ENCODE measurements at regions not wholly inside any gene's neighbourhood (a gene's known extent, or its start where the extent isn't known, plus 50 kb on each side); places are given as distances from the start of the nearest gene placed in this dataset.

DNA sequence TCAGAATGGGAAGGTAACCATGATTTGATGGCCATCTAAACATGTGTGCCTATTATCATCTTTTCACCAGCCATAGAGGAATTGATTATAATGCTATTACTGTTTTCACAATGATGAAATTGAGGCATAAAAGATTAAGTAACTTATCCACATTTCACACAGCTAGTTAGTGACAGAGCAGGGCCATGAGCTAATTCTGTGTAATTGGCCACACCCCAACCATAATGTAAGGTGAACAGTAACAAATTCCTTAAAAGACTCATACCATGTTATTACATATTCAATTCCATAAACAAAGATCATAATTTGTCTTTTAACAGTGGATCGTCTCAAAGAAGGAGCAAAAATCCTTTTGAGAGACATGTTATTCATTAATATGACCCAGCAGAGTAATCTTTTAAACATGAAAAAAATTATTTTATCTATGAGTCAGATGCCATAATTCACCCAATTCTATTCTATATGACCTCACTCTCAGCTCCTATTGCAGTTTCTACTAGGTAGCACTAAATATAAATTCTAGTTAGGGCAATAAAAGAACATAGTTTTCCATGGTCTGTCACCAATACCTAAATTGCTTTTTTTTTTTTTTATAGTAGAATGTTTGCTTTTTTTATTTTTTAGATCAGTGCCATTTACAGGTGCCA is 475.8 kb upstream of the SLC39A10 start:
- TF ChIP-seq, protein P1, sequence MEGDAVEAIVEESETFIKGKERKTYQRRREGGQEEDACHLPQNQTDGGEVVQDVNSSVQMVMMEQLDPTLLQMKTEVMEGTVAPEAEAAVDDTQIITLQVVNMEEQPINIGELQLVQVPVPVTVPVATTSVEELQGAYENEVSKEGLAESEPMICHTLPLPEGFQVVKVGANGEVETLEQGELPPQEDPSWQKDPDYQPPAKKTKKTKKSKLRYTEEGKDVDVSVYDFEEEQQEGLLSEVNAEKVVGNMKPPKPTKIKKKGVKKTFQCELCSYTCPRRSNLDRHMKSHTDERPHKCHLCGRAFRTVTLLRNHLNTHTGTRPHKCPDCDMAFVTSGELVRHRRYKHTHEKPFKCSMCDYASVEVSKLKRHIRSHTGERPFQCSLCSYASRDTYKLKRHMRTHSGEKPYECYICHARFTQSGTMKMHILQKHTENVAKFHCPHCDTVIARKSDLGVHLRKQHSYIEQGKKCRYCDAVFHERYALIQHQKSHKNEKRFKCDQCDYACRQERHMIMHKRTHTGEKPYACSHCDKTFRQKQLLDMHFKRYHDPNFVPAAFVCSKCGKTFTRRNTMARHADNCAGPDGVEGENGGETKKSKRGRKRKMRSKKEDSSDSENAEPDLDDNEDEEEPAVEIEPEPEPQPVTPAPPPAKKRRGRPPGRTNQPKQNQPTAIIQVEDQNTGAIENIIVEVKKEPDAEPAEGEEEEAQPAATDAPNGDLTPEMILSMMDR (IDR thresholded peaks at IDR 0.05) = no peak
- TF ChIP-seq ZFX (IDR thresholded peaks at IDR 0.05; ENCODE audit: borderline replicate concordance) = no peak

DNA sequence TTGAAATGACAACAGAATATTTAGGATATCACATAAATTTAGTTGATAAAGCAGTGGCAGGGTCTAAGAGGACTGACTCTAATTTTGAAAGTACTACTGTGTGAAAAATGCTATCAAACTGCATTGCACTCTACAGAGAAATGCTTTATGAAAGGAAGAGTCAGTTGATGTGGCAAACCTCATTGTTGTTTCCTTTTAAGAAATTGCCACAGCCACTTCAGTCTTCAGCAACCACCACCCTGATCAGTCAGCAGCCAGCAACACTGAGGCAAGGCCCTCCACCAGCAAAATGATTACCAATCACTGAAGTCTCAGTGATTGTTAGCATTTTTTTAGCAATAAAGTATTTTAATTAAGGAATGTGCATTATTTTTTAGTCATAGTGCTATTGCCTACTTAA is 488.7 kb upstream of the SLC39A10 start:
- no peak overlapping the region for H3K27ac ChIP-seq
- TF ChIP-seq ZFX (IDR thresholded peaks at IDR 0.05; ENCODE audit: borderline replicate concordance) = no peak
- TF ChIP-seq, protein P1 (IDR thresholded peaks at IDR 0.05) = no peak

More for the DNA sequence above, 475.8 kb upstream of the SLC39A10 start:
- H3K27ac ChIP-seq = no peak overlapping the region

DNA sequence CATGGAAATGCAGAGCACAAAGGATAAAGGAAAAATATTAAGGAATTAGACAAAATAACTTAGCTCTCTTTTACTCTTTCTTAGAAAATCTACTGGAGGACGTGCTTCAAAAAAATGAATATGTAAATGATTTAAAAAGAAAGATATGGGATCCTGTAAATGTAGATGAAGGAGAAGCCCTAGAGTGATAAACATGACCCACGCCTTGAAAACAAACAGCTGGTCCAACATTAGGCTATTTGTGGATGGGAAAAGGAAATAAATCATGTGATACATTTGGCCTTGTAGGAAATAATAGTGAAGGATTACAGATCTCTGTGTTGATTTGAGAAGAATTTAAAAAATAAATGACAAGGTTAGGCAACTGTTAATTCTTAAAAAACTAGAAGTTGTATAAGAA is 492.1 kb upstream of the SLC39A10 start:
- TF ChIP-seq ZFX (IDR thresholded peaks at IDR 0.05; ENCODE audit: borderline replicate concordance) = no peak
- TF ChIP-seq, protein P1 (IDR thresholded peaks at IDR 0.05) = no peak
- no peak overlapping the region for H3K27ac ChIP-seq

DNA sequence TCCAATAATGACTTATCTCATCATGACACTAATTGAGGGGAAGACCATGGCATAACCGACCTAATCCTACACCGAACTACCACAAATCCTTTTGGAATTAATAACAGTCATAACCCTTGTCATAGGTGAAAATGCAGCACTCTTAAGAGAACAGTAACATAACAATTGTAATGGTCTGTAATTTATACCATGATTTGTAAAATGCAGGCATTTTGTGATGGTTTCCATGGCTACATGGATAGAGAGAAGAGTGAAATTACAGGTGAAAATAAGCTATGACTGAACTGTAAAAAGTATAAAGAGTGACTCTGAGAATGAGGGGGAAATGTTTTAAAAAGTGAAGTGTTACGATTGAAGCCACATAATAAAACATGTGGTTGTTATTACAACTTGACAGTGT is 494.1 kb upstream of the SLC39A10 start:
- H3K27ac ChIP-seq = no peak overlapping the region
- no peak for TF ChIP-seq ZFX (IDR thresholded peaks at IDR 0.05; ENCODE audit: borderline replicate concordance)
- TF ChIP-seq, protein P1 (IDR thresholded peaks at IDR 0.05) = no peak

DNA sequence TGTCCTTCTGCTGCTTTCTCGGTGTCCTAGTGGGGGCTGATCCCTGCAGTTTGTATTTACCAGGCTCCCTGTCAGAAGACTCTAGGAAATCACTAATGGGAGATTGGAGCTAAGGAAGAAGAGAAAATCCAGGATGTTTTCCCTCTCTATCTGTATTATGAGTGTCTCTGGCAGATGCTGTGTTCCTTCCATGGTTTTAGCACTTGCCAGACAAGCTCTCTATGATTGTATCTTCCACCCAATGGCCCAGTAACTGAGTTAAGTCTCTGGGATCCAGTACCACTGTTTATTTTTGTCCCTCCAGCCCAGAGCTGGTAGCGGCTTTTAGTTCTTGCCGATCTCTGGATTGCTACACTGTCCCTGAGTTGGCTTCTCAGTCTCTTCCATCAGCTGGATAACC is 494.8 kb upstream of the SLC39A10 start:
- H3K27ac ChIP-seq = no peak overlapping the region
- no peak for TF ChIP-seq ZFX (IDR thresholded peaks at IDR 0.05; ENCODE audit: borderline replicate concordance)
- TF ChIP-seq, protein P1 (IDR thresholded peaks at IDR 0.05) = no peak

DNA sequence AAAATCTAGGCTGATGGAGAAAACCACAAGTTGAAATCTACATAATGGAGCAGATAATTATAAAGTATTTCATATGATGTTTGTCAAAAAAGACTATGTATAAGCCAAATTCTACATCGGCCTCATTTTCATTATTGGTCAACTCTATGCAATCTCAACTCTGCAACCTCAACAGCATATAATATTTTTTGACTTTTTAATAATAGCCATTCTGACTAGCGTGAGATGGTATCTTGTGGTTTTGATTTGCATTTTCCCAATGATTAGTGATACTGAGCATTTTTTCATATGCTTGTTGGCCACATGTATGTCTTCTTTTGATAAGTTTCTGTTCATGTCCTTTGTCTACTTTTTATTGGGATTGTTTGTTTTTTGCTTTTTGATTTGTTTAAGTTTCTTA is 496.1 kb upstream of the SLC39A10 start:
- no peak overlapping the region for H3K27ac ChIP-seq
- TF ChIP-seq ZFX (IDR thresholded peaks at IDR 0.05; ENCODE audit: borderline replicate concordance) = no peak
- TF ChIP-seq, protein P1 (IDR thresholded peaks at IDR 0.05) = no peak

DNA sequence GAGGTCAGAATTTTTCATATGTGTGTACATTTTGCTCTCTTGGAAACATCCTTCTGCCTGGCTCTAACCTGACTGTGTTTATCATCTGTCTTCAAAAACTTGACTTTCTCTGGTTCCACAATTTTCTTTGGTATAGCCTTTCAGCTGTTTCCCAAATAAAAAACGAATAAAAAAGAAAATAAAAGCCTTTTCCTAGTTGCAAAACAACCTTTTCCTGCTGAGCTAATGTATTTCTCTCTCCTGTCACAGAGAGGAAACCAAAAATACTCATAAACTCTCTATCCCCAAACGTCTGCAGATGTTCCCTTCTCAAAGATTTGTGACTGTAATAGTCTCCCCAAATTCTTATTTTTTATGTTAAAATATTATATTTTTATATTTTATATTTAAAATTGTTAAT is 505.3 kb upstream of the SLC39A10 start:
- TF ChIP-seq ZFX (IDR thresholded peaks at IDR 0.05; ENCODE audit: borderline replicate concordance) = no peak
- TF ChIP-seq, protein P1 (IDR thresholded peaks at IDR 0.05) = no peak
- no peak overlapping the region for H3K27ac ChIP-seq

Data from 22Rv1 (cell line).